ENCODE measurements at regions not wholly inside any gene's neighbourhood (a gene's known extent, or its start where the extent isn't known, plus 50 kb on each side); places are given as distances from the start of the nearest gene placed in this dataset.

GRCh38 chr16:13697568-13697967 is 222.4 kb upstream of the ERCC4 start:
- TF ChIP-seq CTCF (conservative IDR thresholded peaks at IDR 0.05 in 1 of 2, IDR thresholded peaks at IDR 0.05 in 1 of 2; ENCODE audit: extremely low read depth in 1 of 2, insufficient read depth in 1 of 2, low read depth in 1 of 2, low read length in 2 of 2) (no peak), EZH2 (IDR thresholded peaks at IDR 0.05; ENCODE audit: borderline replicate concordance, low read length) (no peak)
